ENCODE measurements at regions not wholly inside any gene's neighbourhood (a gene's known extent, or its start where the extent isn't known, plus 50 kb on each side); places are given as distances from the start of the nearest gene placed in this dataset.

- no peaks in the 10 kb centered on the region for H3K9me3 ChIP-seq (ENCODE audit: control insufficient read depth, insufficient read depth, low read depth, low read length)
- CTCF ChIA-PET: interaction anchor here (1.9 kb wide), 1 partner anchor 205 kb away, joined by 4 read pairs; no protein-coding TSS in a partner anchor
- no peaks in the 10 kb centered on the region for H3K36me3 ChIP-seq (ENCODE audit: control insufficient read depth in 2 of 2, insufficient read depth in 1 of 2, low read length in 2 of 2)
- no peak overlapping the region for H3K27ac ChIP-seq (ENCODE audit: extremely low read depth, low read depth, low read length)
- no peaks in the 10 kb centered on the region for H3K4me1 ChIP-seq (ENCODE audit: control insufficient read depth, insufficient read depth, low read length)
- POLR2A ChIA-PET: no interaction called here
- TF ChIP-seq ZNF555 (tag by site-specific recombination; conservative IDR thresholded peaks at IDR 0.05) (no peak), ZBTB48 (tag by site-specific recombination; IDR thresholded peaks at IDR 0.05) (no peak), ZNF366 (tag by site-specific recombination; conservative IDR thresholded peaks at IDR 0.05) (no peak), ZNF639 (tag by site-specific recombination; IDR thresholded peaks at IDR 0.05) (no peak), ZSCAN30 (tag by site-specific recombination; IDR thresholded peaks at IDR 0.05) (no peak), ZNF585B (tag by site-specific recombination; IDR thresholded peaks at IDR 0.05) (no peak), ZNF777 (tag by site-specific recombination; IDR thresholded peaks at IDR 0.05; ENCODE audit: borderline replicate concordance) (no peak), ZFP41 (tag by site-specific recombination; IDR thresholded peaks at IDR 0.05; ENCODE audit: borderline replicate concordance) (no peak), REPIN1 (tag by site-specific recombination; IDR thresholded peaks at IDR 0.05; ENCODE audit: low read depth) (no peak), ZNF624 (tag by site-specific recombination; IDR thresholded peaks at IDR 0.05) (no peak), ZNF76 (tag by site-specific recombination; IDR thresholded peaks at IDR 0.05; ENCODE audit: borderline replicate concordance, low read depth) (no peak), ZNF18 (tag by site-specific recombination; IDR thresholded peaks at IDR 0.05) (no peak), ZBTB17 (tag by site-specific recombination; IDR thresholded peaks at IDR 0.05) (no peak), ZBTB49 (tag by site-specific recombination; IDR thresholded peaks at IDR 0.05; ENCODE audit: low read depth) (no peak), WT1 (tag by site-specific recombination; IDR thresholded peaks at IDR 0.05) (no peak), ZBTB20 (tag by site-specific recombination; IDR thresholded peaks at IDR 0.05) (no peak), RBAK (tag by site-specific recombination; IDR thresholded peaks at IDR 0.05) (no peak), SP7 (tag by site-specific recombination; IDR thresholded peaks at IDR 0.05) (no peak), ZNF184 (tag by site-specific recombination; IDR thresholded peaks at IDR 0.05) (no peak)
- TF ChIP-seq, protein P1, sequence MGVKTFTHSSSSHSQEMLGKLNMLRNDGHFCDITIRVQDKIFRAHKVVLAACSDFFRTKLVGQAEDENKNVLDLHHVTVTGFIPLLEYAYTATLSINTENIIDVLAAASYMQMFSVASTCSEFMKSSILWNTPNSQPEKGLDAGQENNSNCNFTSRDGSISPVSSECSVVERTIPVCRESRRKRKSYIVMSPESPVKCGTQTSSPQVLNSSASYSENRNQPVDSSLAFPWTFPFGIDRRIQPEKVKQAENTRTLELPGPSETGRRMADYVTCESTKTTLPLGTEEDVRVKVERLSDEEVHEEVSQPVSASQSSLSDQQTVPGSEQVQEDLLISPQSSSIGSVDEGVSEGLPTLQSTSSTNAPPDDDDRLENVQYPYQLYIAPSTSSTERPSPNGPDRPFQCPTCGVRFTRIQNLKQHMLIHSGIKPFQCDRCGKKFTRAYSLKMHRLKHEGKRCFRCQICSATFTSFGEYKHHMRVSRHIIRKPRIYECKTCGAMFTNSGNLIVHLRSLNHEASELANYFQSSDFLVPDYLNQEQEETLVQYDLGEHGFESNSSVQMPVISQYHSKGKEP (tag by site-specific recombination; IDR thresholded peaks at IDR 0.05): no peak
- H3K4me3 ChIP-seq (ENCODE audit: low read depth, low read length): no peak overlapping the region
Measured at GRCh38 chr3:119087799-119088198, 53.2 kb upstream of the IGSF11 start.

- Histone ChIP-seq H3K4me3 (ENCODE audit: low read depth, low read length) (no peak overlapping the region), H3K27ac (ENCODE audit: extremely low read depth, low read depth, low read length) (no peak overlapping the region), H3K4me1 (ENCODE audit: control insufficient read depth, insufficient read depth, low read length) (no peaks in the 10 kb centered on the region), H3K36me3 (ENCODE audit: control insufficient read depth in 2 of 2, insufficient read depth in 1 of 2, low read length in 2 of 2) (no peaks in the 10 kb centered on the region), H3K9me3 (ENCODE audit: control insufficient read depth, insufficient read depth, low read depth, low read length) (no peaks in the 10 kb centered on the region)
- ChIA-PET CTCF (interaction anchor here (0.6 to 2.5 kb wide), 3 partner anchors 15 to 202 kb away, joined by 3 to 13 read pairs (median 3); no protein-coding TSS in a partner anchor), POLR2A (no interaction called here)
- TF ChIP-seq OSR2 (tag by site-specific recombination; IDR thresholded peaks at IDR 0.05) (no peak), ZBTB17 (tag by site-specific recombination; IDR thresholded peaks at IDR 0.05) (no peak), PRDM4 (tag by site-specific recombination; IDR thresholded peaks at IDR 0.05) (no peak), ZNF18 (tag by site-specific recombination; IDR thresholded peaks at IDR 0.05) (no peak), ZNF707 (tag by site-specific recombination; IDR thresholded peaks at IDR 0.05) (no peak), ZBTB48 (tag by site-specific recombination; IDR thresholded peaks at IDR 0.05) (no peak), ZNF202 (tag by site-specific recombination; IDR thresholded peaks at IDR 0.05; ENCODE audit: borderline replicate concordance) (no peak), ZNF146 (tag by site-specific recombination; IDR thresholded peaks at IDR 0.05) (no peak)
Measured at GRCh38 chr3:119085070-119085439, 50.4 kb upstream of the IGSF11 start.
